Heart right ventricle (tissue), 16 donors: ENCODE measurements at regions not wholly inside any gene's neighbourhood (a gene's known extent, or its start where the extent isn't known, plus 50 kb on each side); places are given as distances from the start of the nearest gene placed in this dataset.

Source experiments
- ATAC-seq, 8 donors: fragments of 200-7000 bp; cut with Tn5 transposase; one replicate each; pipeline ENCODE4 v1.9.1; 2020; ENCODE audit warnings: mild to moderate bottlenecking in 8 of 8, moderate library complexity in 8 of 8, moderate number of reproducible peaks in 1 of 8
- DNase-seq, 2 donors: peaks; one replicate each; pipeline ENCODE4 v3.0.0-alpha.2; 2020
- H3K27ac ChIP-seq, 10 donors: fragments of 200-600 bp; sonication (generic) in 2 of 10; one replicate each; pipeline versions ENCODE4 v1.5.0 to v1.8.0; 2020 to 2022; ENCODE audit warnings: mild to moderate bottlenecking in 3 of 10
- H3K27me3 ChIP-seq, 7 donors: fragments of 200-600 bp; one replicate each; pipeline ENCODE4 v1.8.0; 2021 to 2022; ENCODE audit warnings: mild to moderate bottlenecking in 2 of 7
- H3K36me3 ChIP-seq, 9 donors: fragments of 200-600 bp; sonication (generic) in 1 of 9; one replicate each; pipeline versions ENCODE4 v1.5.0 to v1.8.0; 2020 to 2022; ENCODE audit warnings: mild to moderate bottlenecking in 2 of 9
- H3K4me1 ChIP-seq, 9 donors: fragments of 200-600 bp; sonication (generic) in 1 of 9; one replicate each; pipeline versions ENCODE4 v1.5.0 to v1.8.0; 2020 to 2022; ENCODE audit warnings: mild to moderate bottlenecking in 4 of 9
- H3K4me3 ChIP-seq, 10 donors: fragments of 200-600 bp; sonication (generic) in 2 of 10; one replicate each; pipeline versions ENCODE4 v1.5.0 to v1.8.0; 2020 to 2022; ENCODE audit warnings: mild to moderate bottlenecking in 7 of 10, moderate library complexity in 2 of 10
- H3K9me3 ChIP-seq, 11 donors: fragments of 200-600 bp in 10 of 11; sonication (generic) in 2 of 11; one replicate each; pipeline versions ENCODE4 v1.5.0 to v1.8.0; 2013 to 2022; ENCODE audit warnings: mild to moderate bottlenecking in 2 of 11, control low read depth in 1 of 11, moderate library complexity in 1 of 11
- CTCF ChIP-seq, 9 donors: fragments of 200-600 bp; sonication (generic) in 2 of 9; IDR thresholded peaks; one replicate each; pipeline versions ENCODE4 v1.5.0 to v1.8.0; 2021 to 2022; ENCODE audit warnings: antibody characterized with exemption in 9 of 9, mild to moderate bottlenecking in 5 of 9, moderate library complexity in 1 of 9
- WGBS, 2 donors: extraction: QIAGEN DNeasy Blood & Tissue Kit; methylation state at CpG; one replicate each; pipeline ENCODE4 v1.1.7; 2013; ENCODE audit warnings: inconsistent platforms in 1 of 2; 5-methylcytosine and 5-hydroxymethylcytosine counted together
- intact Hi-C, 10 donors: fragments of 100-400 bp; cut with DNase I; formaldehyde crosslinking; loops; one replicate each; pipeline versions ENCODE4 v1.11.1 to v1.14.2; 2022
- donor health status: Arrhythmogenic right ventricular cardiomyopathy.
- donor health status: ischemic (EF 13 %, LVEDD 7.1; RV severe dilation, severe dysfunction).
- donor health status: healthy with polysubstance abuse.
- donor health status: DM: no; HTN: yes; CAD: no.
- donor health status: DM: no; HTN: no; CAD: no.
- donor health status: ischemic (EF 25% LVEDD 6.9; RV normal size, moderate dysfunction).
- donor health status: ischemic (EF 25% LVEDD 5.7; RV mildly dilated, moderate dysfunction).
- donor health status: healthy.
- donor health status: DM: yes; HTN: yes; CAD: no.
- donor health status: Ischemic cardiomyopathy.
- donor health status: ischemic (EF 35%, LVEDD 5.7; RV mildly dilated, moderate dysfunction).
- donor health status: nonischemic (EF 11% LVEDD 7.7; RV severe dilation, severe dysfunction).
- donor health status: DM: yes; HTN: yes; CAD: no.
- donor health status: PGD.
- donor health status: ischemic (EF 29% LVEDD 5.4; RV normal size, mild dysfunction).
- donor health status: nonischemic (EF 23%, LVEDD 6.1; RV moderate dilation, normal function).

DNA sequence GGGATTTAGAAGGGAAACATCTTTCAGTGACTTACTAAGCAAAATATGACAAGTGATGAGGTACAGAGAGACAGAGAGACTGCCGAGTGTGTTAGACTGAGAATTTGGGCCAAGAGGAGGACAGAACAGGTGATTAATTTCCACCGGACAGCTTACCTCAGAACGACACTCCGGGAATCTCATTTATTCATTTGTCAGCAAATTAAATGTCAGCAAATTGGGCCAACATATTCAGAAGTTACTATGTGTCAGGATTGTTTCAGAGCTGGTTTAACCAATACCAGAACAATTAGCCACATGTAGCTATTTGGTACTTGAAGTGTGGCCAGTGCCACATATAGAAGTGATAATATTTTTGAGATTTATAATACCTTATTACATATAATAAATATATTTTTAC, 232.6 kb upstream of the CNTN3 start:
- no peaks in the 10 kb centered on the region for H3K27me3 ChIP-seq
- TF ChIP-seq CTCF (IDR thresholded peaks at IDR 0.05) = no peak
- intact Hi-C loops = no loop called here
- no peak overlapping the region for H3K4me3 ChIP-seq
- no peak overlapping the region for H3K27ac ChIP-seq
- peaks cover 0 to 2% (median 0%) of the 10 kb centered on the region in 9 donors for H3K4me1 ChIP-seq
- no peak for ATAC-seq
- H3K36me3 ChIP-seq = no peaks in the 10 kb centered on the region
- DNase-seq = no peak
- H3K9me3 ChIP-seq = peaks cover 0 to 6% (median 0%) of the 10 kb centered on the region in 11 donors
- WGBS, 2 donors = 65 to 72% methylated on average over 4 of the region's 4 CpGs

DNA sequence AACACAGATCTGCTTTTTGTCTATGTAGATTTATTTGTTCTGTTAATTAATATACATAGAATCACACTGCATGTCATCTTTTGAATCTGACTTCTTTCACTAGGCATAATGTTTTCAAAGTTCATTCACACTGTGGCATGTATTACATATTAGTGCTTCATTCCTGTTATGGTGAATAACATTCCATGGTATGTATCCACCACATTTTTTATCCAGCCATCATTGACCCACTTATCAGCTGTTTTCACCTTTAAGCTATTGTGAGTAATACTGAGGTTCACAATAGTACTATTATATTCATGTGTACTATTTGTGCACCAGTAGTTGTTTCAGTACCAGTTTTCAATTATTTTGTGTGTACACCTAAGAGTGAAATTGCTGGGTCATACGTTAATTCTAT, 230.6 kb upstream of the CNTN3 start:
- H3K9me3 ChIP-seq = no peaks in the 10 kb centered on the region
- no peak for ATAC-seq
- H3K4me1 ChIP-seq = peaks cover 0 to 5% (median 0%) of the 10 kb centered on the region in 9 donors
- H3K4me3 ChIP-seq = no peak overlapping the region
- no peak for TF ChIP-seq CTCF (IDR thresholded peaks at IDR 0.05)
- H3K27ac ChIP-seq = no peak overlapping the region
- DNase-seq = no peak
- WGBS, 2 donors = 76 to 90% methylated on average over 1 of the region's 1 CpG
- no peaks in the 10 kb centered on the region for H3K27me3 ChIP-seq
- intact Hi-C loops = no loop called here
- no peaks in the 10 kb centered on the region for H3K36me3 ChIP-seq

GRCh38 chr3:74844428-74844827, 230.0 kb upstream of the CNTN3 start:
- 47 to 65% methylated on average over 1 of the region's 1 CpG for WGBS, 2 donors
- intact Hi-C loops = no loop called here
- Histone ChIP-seq H3K9me3 (no peaks in the 10 kb centered on the region), H3K27me3 (no peaks in the 10 kb centered on the region), H3K4me3 (no peak overlapping the region), H3K4me1 (peaks cover 0 to 5% (median 0%) of the 10 kb centered on the region in 9 donors), H3K36me3 (no peaks in the 10 kb centered on the region), H3K27ac (no peak overlapping the region)
- ATAC-seq = no peak
- no peak for DNase-seq
- no peak for TF ChIP-seq CTCF (IDR thresholded peaks at IDR 0.05)

DNA sequence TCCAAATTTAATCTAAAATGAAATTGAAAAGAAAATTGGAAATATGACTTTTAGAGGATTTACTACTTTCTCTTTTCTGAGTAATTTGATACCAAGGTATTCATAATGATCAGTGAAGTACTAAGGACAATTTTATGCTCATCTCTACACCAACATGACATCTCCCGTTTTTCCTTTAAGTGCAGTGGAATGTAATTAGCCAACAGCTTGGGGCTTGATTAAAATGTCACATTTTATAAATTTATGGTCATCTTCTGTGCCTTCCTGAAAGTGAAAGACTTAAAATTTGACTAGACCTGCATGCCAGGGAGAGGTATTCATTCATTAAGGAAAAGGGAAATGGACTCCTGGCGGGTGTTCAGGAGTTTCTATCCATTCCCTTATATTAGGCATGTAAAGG, 228.2 kb upstream of the CNTN3 start:
- Histone ChIP-seq H3K9me3 (no peaks in the 10 kb centered on the region), H3K36me3 (no peaks in the 10 kb centered on the region), H3K4me3 (no peak overlapping the region), H3K4me1 (peaks cover 0 to 5% (median 0%) of the 10 kb centered on the region in 9 donors), H3K27ac (no peak overlapping the region), H3K27me3 (no peaks in the 10 kb centered on the region)
- 40 to 43% methylated on average over 2 of the region's 2 CpGs for WGBS, 2 donors
- DNase-seq = no peak
- intact Hi-C loops = no loop called here
- no peak for ATAC-seq
- no peak for TF ChIP-seq CTCF (IDR thresholded peaks at IDR 0.05)

DNA sequence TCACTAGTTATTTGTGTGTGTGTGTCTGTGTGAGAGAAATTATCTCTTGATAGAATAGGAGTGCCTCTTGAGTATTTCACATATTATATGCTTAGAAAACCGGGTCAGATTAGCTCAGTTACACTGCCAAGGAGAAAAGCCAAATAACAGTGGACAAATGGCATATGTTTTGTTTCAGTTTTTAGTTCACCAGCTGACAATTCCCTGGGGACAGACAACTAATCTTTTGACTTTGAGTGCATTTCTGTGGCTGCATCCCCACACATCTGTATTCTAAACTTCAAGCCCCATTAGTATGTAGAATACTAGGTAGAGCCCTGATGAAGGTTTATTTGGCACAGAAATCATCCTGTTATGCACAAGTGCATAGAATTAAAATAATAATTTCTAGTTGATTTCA, 227.7 kb upstream of the CNTN3 start:
- no peaks in the 10 kb centered on the region for H3K9me3 ChIP-seq
- intact Hi-C loops = no loop called here
- no peak for ATAC-seq
- 21 to 27% methylated on average over 1 of the region's 1 CpG for WGBS, 2 donors
- H3K4me3 ChIP-seq = no peak overlapping the region
- DNase-seq = no peak
- H3K27ac ChIP-seq = no peak overlapping the region
- no peaks in the 10 kb centered on the region for H3K27me3 ChIP-seq
- no peak for TF ChIP-seq CTCF (IDR thresholded peaks at IDR 0.05)
- no peaks in the 10 kb centered on the region for H3K36me3 ChIP-seq
- H3K4me1 ChIP-seq = peaks cover 0 to 5% (median 0%) of the 10 kb centered on the region in 9 donors
